SK-N-DZ (cell line): ENCODE measurements at regions not wholly inside any gene's neighbourhood (a gene's known extent, or its start where the extent isn't known, plus 50 kb on each side); places are given as distances from the start of the nearest gene placed in this dataset.
"Not testable (repeated sequence)": the region's sequence is repeated elsewhere in the genome, so short reads cannot be mapped to it uniquely, and the experiment has no call there.

ENCODE experiments used
- DNase-seq: peaks from one replicate; pipeline ENCODE4 v3.0.0-alpha.2; 2015; ENCODE audit warnings: low spot score

GRCh38 chr18:44320619-44321460 lies 359.8 kb upstream of the SETBP1 start:
- no peak for DNase-seq

GRCh38 chr18:44321868-44322590 lies 358.7 kb upstream of the SETBP1 start:
- DNase-seq = no peak

GRCh38 chr18:44323125-44323524 lies 357.6 kb upstream of the SETBP1 start:
- DNase-seq = no peak

GRCh38 chr18:44324361-44324760 lies 356.3 kb upstream of the SETBP1 start:
- no peak for DNase-seq

- DNase-seq = peak; percentile 48
Observed at GRCh38 chr18:44325903-44326635, 354.6 kb upstream of the SETBP1 start.

- no peak for DNase-seq
Observed at GRCh38 chr18:44331656-44332570, 348.8 kb upstream of the SETBP1 start.

GRCh38 chr18:44341759-44342158 lies 338.9 kb upstream of the SETBP1 start:
- no peak for DNase-seq

- no peak for DNase-seq
Observed at GRCh38 chr18:44342162-44342561, 338.5 kb upstream of the SETBP1 start.

GRCh38 chr18:44342946-44343345 lies 337.7 kb upstream of the SETBP1 start:
- DNase-seq = no peak

GRCh38 chr18:44343570-44343969 lies 337.1 kb upstream of the SETBP1 start:
- no peak for DNase-seq

GRCh38 chr18:44356566-44357157 lies 324.0 kb upstream of the SETBP1 start:
- no peak for DNase-seq

GRCh38 chr18:44358402-44358801 lies 322.3 kb upstream of the SETBP1 start:
- no peak for DNase-seq

- not testable (repeated sequence) for DNase-seq
Observed at GRCh38 chr18:44359741-44360140, 320.9 kb upstream of the SETBP1 start.

GRCh38 chr18:44362213-44362612 lies 318.5 kb upstream of the SETBP1 start:
- not testable (repeated sequence) for DNase-seq

- DNase-seq = no peak
Observed at GRCh38 chr18:44370861-44371260, 309.8 kb upstream of the SETBP1 start.

GRCh38 chr18:44374966-44375365 lies 305.7 kb upstream of the SETBP1 start:
- DNase-seq = no peak

- no peak for DNase-seq
Observed at GRCh38 chr18:44386401-44386800, 294.3 kb upstream of the SETBP1 start.

GRCh38 chr18:44388329-44388728 lies 292.4 kb upstream of the SETBP1 start:
- no peak for DNase-seq

GRCh38 chr18:44392933-44393332 lies 287.8 kb upstream of the SETBP1 start:
- no peak for DNase-seq

GRCh38 chr18:44393406-44393805 lies 287.3 kb upstream of the SETBP1 start:
- no peak for DNase-seq

- DNase-seq = no peak
Observed at GRCh38 chr18:44396550-44396949, 284.1 kb upstream of the SETBP1 start.
